ENCODE measurements at regions not wholly inside any gene's neighbourhood (a gene's known extent, or its start where the extent isn't known, plus 50 kb on each side); places are given as distances from the start of the nearest gene placed in this dataset.
"Not testable (repeated sequence)": the region's sequence is repeated elsewhere in the genome, so short reads cannot be mapped to it uniquely, and the experiment has no call there.

- DNase-seq, result not testable (repeated sequence)
These were observed 111.8 kb downstream of the FOXD4L6 start for GRCh38 chr9:41016699-41017098.

- not testable (repeated sequence) for DNase-seq
These were observed 128.4 kb downstream of the FOXD4L6 start for GRCh38 chr9:40999952-41000700.

GRCh38 chr9:40995490-40995889 is 133.0 kb downstream of the FOXD4L6 start:
- DNase-seq, result not testable (repeated sequence)

- not testable (repeated sequence) for DNase-seq
These were observed 134.6 kb downstream of the FOXD4L6 start for GRCh38 chr9:40993842-40994241.

GRCh38 chr9:40993375-40993774 is 135.1 kb downstream of the FOXD4L6 start:
- not testable (repeated sequence) for DNase-seq

GRCh38 chr9:40992472-40992821 is 136.0 kb downstream of the FOXD4L6 start:
- not testable (repeated sequence) for DNase-seq

- peak; percentile 99 for DNase-seq
These were observed 136.6 kb downstream of the FOXD4L6 start for GRCh38 chr9:40991741-40992471.

GRCh38 chr9:40991100-40991740 is 137.3 kb downstream of the FOXD4L6 start:
- not testable (repeated sequence) for DNase-seq

GRCh38 chr9:40986332-40986731 is 142.1 kb downstream of the FOXD4L6 start:
- not testable (repeated sequence) for DNase-seq

GRCh38 chr9:40975351-40975750 is 153.1 kb downstream of the FOXD4L6 start:
- not testable (repeated sequence) for DNase-seq

- DNase-seq, result not testable (repeated sequence)
These were observed 153.6 kb downstream of the FOXD4L6 start for GRCh38 chr9:40974912-40975311.

GRCh38 chr9:40971773-40972172 is 156.7 kb downstream of the FOXD4L6 start:
- DNase-seq, result not testable (repeated sequence)

GRCh38 chr9:40970340-40970739 is 158.1 kb downstream of the FOXD4L6 start:
- not testable (repeated sequence) for DNase-seq

GRCh38 chr9:40962461-40962860 is 166.0 kb downstream of the FOXD4L6 start:
- DNase-seq, result not testable (repeated sequence)

- DNase-seq, result not testable (repeated sequence)
These were observed 176.5 kb downstream of the FOXD4L6 start for GRCh38 chr9:40951876-40952494.

- not testable (repeated sequence) for DNase-seq
These were observed 182.3 kb downstream of the FOXD4L6 start for GRCh38 chr9:40946228-40946627.

- DNase-seq, result not testable (repeated sequence)
These were observed 185.8 kb downstream of the FOXD4L6 start for GRCh38 chr9:40942730-40943129.

GRCh38 chr9:40939888-40940209 is 188.6 kb downstream of the FOXD4L6 start:
- DNase-seq, result not testable (repeated sequence)

GRCh38 chr9:40939201-40939887 is 189.1 kb downstream of the FOXD4L6 start:
- DNase-seq, result not testable (repeated sequence)

- no peak for DNase-seq
These were observed 193.1 kb downstream of the FOXD4L6 start for GRCh38 chr9:40935336-40935735.

- DNase-seq, result not testable (repeated sequence)
These were observed 194.0 kb downstream of the FOXD4L6 start for GRCh38 chr9:40934480-40934879.

GRCh38 chr9:40930426-40930825 is 198.1 kb downstream of the FOXD4L6 start:
- DNase-seq, result not testable (repeated sequence)

GRCh38 chr9:40929488-40929845 is 199.0 kb downstream of the FOXD4L6 start:
- not testable (repeated sequence) for DNase-seq
